ENCODE measurements at regions not wholly inside any gene's neighbourhood (a gene's known extent, or its start where the extent isn't known, plus 50 kb on each side); places are given as distances from the start of the nearest gene placed in this dataset.
"Not testable (repeated sequence)": the region's sequence is repeated elsewhere in the genome, so short reads cannot be mapped to it uniquely, and the experiment has no call there.

DNA sequence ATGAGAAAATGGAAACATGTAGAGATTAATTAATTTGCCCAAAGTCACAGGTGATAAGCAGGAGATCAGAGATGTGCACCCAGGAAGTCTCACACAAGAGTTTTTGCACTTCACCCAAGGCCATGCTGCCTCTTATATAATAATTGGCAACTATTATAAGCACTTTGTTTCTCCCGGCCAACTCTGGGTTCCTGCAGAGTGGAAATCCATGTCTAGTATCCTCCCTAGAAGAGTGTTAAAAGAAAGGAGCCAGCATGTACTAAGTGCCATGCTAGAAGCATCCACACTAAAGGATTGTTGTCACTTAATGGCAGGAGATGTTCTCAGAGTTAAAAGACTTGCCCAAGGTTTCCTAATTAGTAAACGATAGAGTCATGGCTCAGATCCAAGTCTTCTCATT is 470.3 kb downstream of the OMA1 start:
- ATAC-seq (no peak), DNase-seq (ENCODE audit: low spot score) (no peak)

DNA sequence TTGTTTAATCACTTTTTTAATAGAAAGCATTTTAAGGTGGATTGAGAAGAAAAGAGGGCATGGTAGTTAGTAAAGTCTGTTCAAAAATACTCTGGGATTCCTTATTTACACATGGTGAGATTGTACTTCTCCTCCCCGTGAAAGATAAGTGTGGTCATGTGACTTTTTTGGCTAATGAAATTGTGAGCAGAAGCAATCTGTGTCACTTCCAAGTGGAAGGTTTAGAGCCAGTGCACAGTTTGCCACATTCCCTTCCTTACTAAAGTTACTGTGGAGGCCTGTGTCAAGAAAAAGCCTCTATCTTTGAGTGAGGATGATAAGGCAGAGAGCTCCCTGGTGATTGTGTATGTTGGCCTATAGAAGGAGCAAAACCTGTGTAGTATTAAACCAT is 471.3 kb downstream of the OMA1 start:
- ATAC-seq = peak; percentile 72

DNA sequence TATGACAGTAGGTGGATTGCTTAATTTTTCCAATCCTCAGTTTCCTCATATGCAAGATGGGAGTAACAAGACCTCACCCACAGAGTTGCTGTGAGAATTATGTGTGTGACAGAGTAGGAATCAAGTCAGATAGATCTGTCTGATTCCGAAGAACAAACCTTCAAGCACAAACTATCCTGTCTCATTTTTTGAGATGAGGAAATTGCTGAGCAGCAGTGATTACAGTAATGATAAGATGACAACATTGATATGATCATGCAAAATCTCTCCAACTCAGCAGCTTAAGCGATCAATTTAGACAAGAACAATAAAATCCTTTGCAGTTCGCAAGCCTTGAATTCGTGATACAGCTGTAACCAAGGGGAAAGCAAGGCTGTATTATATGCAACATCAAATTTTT is 474.1 kb downstream of the OMA1 start:
- no peak for DNase-seq (ENCODE audit: low spot score)
- ATAC-seq = no peak

More for the DNA sequence above, 471.3 kb downstream of the OMA1 start:
- DNase-seq (ENCODE audit: low spot score) = no peak

GRCh38 chr1:58067082-58067481 is 479.4 kb downstream of the OMA1 start:
- DNase-seq (ENCODE audit: low spot score) (no peak), ATAC-seq (no peak)

DNA sequence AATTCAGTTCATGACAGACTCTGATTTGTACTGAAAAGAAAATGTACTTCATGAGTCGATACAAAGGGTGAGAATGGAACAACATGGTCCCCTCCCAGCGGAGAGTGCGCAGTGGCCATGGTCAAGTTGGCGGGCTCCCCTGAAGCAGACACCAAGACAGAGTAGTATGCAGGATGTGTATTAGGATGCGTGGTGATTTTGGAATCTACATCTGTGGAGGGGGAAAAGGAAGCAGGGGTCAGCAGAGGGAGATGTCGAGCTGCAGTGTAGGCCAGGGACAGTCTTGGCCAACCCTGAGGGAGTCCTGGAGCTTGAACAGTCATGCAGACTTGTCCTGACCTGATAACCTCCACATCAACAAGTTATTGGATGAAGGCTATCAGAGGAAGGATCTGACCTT is 481.0 kb downstream of the OMA1 start:
- ATAC-seq = peak; percentile 30
- DNase-seq (ENCODE audit: low spot score) = no peak

GRCh38 chr1:58064166-58064565 is 482.4 kb downstream of the OMA1 start:
- DNase-seq (ENCODE audit: low spot score) = no peak
- no peak for ATAC-seq

DNA sequence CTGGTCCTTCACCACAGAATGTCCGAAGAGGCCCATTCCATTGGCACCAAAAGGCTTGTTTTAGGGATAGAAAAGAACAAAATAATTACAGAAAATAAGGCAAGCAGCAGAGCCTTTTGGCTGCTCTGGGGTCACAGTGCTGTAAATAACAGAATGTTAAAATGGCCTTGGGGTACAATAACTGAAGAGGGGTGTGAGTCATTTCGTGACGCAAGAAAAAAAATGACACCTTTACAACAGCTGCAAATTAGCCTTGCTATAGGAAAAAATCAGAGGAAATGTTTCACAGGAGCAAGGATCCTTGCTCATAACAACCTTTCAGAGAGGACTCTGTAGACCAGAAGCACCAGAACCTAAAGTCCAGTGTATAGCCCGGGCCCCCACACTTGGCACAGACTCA is 483.4 kb downstream of the OMA1 start:
- ATAC-seq = no peak
- no peak for DNase-seq (ENCODE audit: low spot score)

DNA sequence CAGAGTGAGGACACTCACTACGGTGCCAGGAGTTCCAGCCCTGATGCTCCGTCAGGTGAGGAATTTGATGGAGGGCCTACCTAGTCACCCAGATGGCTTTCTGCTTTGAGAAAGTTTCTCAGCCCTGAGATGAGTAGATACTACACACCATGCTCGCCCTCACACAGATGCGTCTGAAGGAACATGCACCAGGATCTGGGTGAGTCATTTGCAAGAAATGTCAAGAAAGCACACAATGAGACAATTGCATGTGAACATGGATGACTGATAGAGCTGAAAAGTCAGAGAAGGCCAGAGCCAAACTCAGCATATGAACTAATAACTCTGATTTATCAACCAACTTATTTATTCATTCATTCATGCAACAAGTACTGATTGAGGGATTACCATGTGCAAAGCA is 483.9 kb downstream of the OMA1 start:
- no peak for DNase-seq (ENCODE audit: low spot score)
- no peak for ATAC-seq

DNA sequence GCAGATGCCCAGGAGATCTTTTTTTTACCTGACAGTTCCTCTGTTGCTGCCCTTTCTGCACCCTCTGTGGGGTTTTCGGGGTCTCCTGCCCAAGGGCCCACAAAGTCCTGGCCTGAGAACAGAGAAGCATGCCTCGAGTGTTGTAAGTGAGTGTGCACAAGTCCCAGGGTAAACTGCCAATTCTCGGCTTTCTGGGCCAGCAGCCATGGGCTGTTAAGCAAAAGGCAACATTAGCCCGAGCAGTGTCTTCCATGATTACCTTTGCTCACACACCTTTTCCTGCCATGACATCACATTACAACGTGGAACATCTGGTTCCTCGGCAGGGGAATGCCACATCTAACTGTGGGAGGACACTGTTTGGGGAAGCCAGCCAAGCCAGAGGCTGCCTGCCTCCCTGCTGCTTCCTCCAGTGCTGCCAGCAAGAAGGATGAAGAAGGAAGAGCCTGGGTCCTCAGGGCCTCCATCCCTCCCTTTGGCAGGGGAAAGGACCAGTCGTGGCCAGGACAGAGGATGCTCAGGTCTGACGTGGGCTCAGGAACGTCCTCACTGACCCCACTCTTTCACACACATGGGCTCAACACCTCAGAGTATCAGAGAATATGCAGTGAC is 485.9 kb downstream of the OMA1 start:
- ATAC-seq = peak; percentile 88
- DNase-seq (ENCODE audit: low spot score) = peak; percentile 83

DNA sequence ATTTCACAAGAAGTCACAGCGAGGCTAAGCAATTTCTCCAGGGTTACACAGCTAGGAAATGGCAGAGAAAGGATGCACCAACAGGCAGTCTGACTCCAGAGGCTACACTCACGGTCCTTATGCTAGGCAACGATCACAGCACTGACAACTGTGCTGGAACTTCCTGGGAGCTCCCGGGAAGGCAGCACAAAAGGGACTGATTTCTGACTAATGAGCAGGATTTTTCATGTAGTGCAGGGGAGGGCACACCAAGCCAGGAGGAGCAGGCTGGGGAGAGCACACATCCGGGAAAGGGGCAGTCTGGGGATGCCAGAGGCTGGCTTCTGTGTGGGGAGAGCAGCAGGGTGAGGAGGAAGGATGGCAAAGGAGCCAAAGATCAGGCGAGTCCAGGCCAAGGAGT is 486.7 kb downstream of the OMA1 start:
- no peak for ATAC-seq
- no peak for DNase-seq (ENCODE audit: low spot score)

GRCh38 chr1:58058323-58058722 is 488.2 kb downstream of the OMA1 start:
- no peak for DNase-seq (ENCODE audit: low spot score)
- ATAC-seq = no peak

DNA sequence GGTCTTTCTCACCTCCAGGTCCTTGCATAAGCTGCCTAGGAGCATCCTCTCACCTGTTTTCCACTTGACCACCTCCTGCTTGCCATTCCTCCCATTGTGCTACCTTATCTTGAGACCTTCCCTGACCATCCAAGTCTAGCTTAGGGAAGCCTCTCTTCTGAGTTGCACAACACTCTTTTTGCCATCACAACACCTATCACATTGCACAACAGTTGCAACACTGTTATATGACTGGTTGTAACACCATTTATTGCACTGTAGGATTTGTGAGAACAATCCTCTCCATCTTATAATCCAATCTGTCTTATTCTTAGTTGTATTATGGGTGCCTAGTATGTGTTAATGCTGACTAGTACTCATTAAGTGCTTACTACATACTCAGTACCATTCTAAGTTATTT is 488.7 kb downstream of the OMA1 start:
- no peak for DNase-seq (ENCODE audit: low spot score)
- ATAC-seq = peak; percentile 71

GRCh38 chr1:58051187-58051586 is 495.3 kb downstream of the OMA1 start:
- DNase-seq (ENCODE audit: low spot score); ATAC-seq: not testable (repeated sequence)

- DNase-seq (ENCODE audit: low spot score) (no peak), ATAC-seq (peak; percentile 90)
Observed at GRCh38 chr1:58047265-58047858, 499.2 kb downstream of the OMA1 start.

DNA sequence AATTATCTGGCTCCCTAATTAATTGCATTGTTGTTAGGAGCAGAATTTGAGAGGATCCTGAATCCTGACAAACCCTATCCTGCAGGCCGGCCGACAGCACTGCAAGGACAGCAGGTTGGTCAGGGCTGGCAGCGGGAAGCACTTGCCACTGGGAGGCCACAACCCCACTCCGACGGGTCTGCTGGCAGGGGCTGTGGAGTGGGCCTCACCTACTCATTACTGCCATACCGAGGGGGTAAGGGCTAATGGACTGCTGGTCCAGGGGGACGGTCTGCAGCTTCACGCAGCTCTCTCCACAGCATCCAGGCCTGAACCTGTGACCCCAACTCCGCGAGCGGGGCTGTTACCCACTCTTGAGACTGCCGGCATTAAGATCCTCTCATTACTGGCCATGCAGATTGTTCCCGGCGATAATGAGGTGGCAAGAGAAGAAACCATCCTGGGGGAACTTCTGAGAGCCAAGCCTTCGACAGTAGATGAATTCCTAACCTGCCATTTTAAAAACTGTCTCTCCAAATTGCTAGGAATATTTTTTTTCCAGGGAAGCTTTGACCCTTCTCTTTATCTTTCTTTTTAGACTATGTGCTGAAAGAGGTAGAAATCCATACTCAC is 501.3 kb downstream of the OMA1 start:
- no peak for DNase-seq (ENCODE audit: low spot score)
- ATAC-seq = no peak

- ATAC-seq (no peak), DNase-seq (ENCODE audit: low spot score) (no peak)
Observed at GRCh38 chr1:58041621-58042020, 504.9 kb downstream of the OMA1 start.

DNA sequence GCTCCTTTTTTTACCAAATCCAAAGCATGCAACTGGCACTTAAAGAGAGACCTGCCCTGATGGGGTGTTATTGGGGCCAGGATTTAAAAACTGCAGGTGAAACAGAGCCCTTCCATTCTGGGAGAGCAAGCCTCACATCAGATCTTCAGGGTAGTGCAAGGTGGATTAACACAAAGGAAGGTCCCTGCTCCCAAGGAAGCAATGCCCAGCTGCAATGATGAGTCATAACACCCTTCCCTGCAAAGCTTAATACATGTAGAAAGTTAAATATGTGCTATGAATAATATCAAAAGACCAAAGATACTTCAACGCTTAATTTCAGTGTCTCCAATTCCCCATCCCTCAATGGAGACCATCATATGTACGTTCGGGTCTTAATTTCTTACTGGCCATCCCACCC is 508.0 kb downstream of the OMA1 start:
- ATAC-seq (no peak), DNase-seq (ENCODE audit: low spot score) (no peak)

GRCh38 chr1:58035523-58035922 is 511.0 kb downstream of the OMA1 start:
- ATAC-seq = no peak

DNA sequence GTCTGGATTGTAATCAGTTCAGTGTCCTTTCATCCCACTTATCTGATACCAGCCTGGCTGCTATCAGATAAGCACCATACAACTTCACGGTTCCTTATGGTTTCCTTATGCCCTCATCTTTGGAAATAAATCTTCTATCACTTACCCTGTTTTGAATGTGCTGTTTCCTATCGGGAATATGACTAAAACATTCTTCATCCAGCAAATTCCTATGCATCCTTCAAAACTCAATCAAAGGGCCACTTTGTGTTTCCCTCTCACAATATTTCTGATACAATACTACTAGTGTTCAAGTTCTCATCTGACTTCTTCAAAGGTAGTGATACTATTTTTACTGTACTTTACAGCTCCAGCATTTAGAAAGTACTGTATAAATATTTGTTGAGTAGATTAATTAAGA is 513.2 kb downstream of the OMA1 start:
- DNase-seq (ENCODE audit: low spot score) (no peak), ATAC-seq (no peak)

More at GRCh38 chr1:58035523-58035922, 511.0 kb downstream of the OMA1 start:
- DNase-seq (ENCODE audit: low spot score) = no peak

DNA sequence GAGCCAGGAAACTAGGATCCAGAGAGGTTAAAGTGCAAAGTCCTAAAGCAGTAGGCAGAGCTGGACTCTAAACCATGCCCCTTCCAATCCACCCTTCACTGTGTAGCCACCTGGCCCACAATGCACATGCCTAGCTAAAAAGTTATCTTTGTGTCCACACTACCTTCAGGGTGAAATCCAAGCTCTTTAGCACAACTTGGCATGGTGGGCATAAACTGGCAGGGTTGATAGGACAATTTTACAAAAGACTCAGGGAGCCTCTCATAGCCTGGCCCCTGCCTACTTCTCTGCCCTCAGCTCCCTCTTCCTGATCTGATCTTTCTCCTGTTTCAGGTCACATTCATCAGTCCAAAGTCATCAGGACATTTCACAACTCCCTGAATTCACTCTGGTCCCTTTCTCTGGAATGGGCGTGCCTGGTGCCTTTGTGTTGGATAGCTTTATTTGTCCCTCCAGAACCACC is 513.9 kb downstream of the OMA1 start:
- ATAC-seq = peak; percentile 93
- DNase-seq (ENCODE audit: low spot score) = peak; percentile 72

- DNase-seq (ENCODE audit: low spot score) = no peak
- no peak for ATAC-seq
Observed at GRCh38 chr1:58031416-58031815, 515.1 kb downstream of the OMA1 start.

DNA sequence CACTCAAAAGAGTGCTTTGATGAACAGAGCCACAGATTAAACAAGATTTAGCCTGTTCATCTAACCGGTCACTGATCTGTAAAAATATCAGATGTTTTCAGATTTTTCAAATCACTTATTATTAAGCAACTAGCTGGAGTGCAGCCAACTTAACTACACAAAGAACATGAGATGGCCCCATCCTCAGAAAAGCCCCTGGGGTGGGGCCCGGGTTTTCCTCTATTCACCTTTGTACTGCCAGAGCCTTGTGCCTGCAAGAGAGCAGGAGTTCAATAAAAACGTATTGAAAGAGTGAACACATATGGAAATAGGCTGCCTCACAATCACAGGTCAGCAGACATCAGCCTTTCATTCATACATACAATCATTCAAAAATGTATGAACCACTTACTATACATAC is 516.1 kb downstream of the OMA1 start:
- ATAC-seq (no peak), DNase-seq (ENCODE audit: low spot score) (no peak)

- ATAC-seq (no peak), DNase-seq (ENCODE audit: low spot score) (no peak)
Observed at GRCh38 chr1:58017641-58018040, 528.9 kb downstream of the OMA1 start.
